ENCODE measurements at regions not wholly inside any gene's neighbourhood (a gene's known extent, or its start where the extent isn't known, plus 50 kb on each side); places are given as distances from the start of the nearest gene placed in this dataset.

- DNase-seq: no peak
- Mint-ChIP-seq H3K4me1 (no peaks in the 10 kb centered on the region), H3K27ac (no peak overlapping the region), H3K36me3 (no peaks in the 10 kb centered on the region), H3K27me3 (ENCODE audit: low read depth in 3 of 3) (no peaks in the 10 kb centered on the region), H3K9me3 (peaks cover 0 to 2% (median 0%) of the 10 kb centered on the region in 6 donors), H3K4me3 (no peak overlapping the region)
Measured at GRCh38 chr13:80783926-80784565, 443.1 kb upstream of the SPRY2 start.

GRCh38 chr13:80782441-80782840 is 441.5 kb upstream of the SPRY2 start:
- no peak overlapping the region for H3K27ac Mint-ChIP-seq
- no peak for DNase-seq
- no peaks in the 10 kb centered on the region for H3K27me3 Mint-ChIP-seq (ENCODE audit: low read depth in 3 of 3)
- peaks cover 0 to 2% (median 0%) of the 10 kb centered on the region in 6 donors for H3K9me3 Mint-ChIP-seq
- H3K4me1 Mint-ChIP-seq: no peaks in the 10 kb centered on the region
- H3K36me3 Mint-ChIP-seq: no peaks in the 10 kb centered on the region
- H3K4me3 Mint-ChIP-seq: no peak overlapping the region

GRCh38 chr13:80778297-80778696 is 437.4 kb upstream of the SPRY2 start:
- Mint-ChIP-seq H3K4me3 (no peak overlapping the region), H3K4me1 (no peaks in the 10 kb centered on the region), H3K27me3 (ENCODE audit: low read depth in 3 of 3) (no peaks in the 10 kb centered on the region), H3K36me3 (no peaks in the 10 kb centered on the region), H3K27ac (no peak overlapping the region), H3K9me3 (no peaks in the 10 kb centered on the region)
- DNase-seq: no peak

GRCh38 chr13:80757694-80758093 is 416.8 kb upstream of the SPRY2 start:
- Mint-ChIP-seq H3K9me3 (peaks cover 0 to 2% (median 0%) of the 10 kb centered on the region in 6 donors), H3K27ac (no peak overlapping the region), H3K4me1 (peaks cover 1 to 8% of the 10 kb centered on the region in 2 donors), H3K27me3 (ENCODE audit: low read depth in 3 of 3) (peaks cover 2 to 3% (median 2%) of the 10 kb centered on the region in 3 donors), H3K36me3 (peaks cover 0 to 3% (median 3%) of the 10 kb centered on the region in 3 donors), H3K4me3 (no peak overlapping the region)
- no peak for DNase-seq

GRCh38 chr13:80755910-80756309 is 415.0 kb upstream of the SPRY2 start:
- DNase-seq: no peak
- H3K9me3 Mint-ChIP-seq: peaks cover 0 to 2% (median 0%) of the 10 kb centered on the region in 6 donors
- H3K27ac Mint-ChIP-seq: no peak overlapping the region
- peaks cover 3 to 5% (median 3%) of the 10 kb centered on the region in 3 donors for H3K36me3 Mint-ChIP-seq
- peaks cover 2 to 4% (median 3%) of the 10 kb centered on the region in 3 donors for H3K27me3 Mint-ChIP-seq (ENCODE audit: low read depth in 3 of 3)
- no peak overlapping the region for H3K4me3 Mint-ChIP-seq
- peaks cover 13 to 21% of the 10 kb centered on the region in 2 donors for H3K4me1 Mint-ChIP-seq

- Mint-ChIP-seq H3K4me1 (peaks cover 13 to 21% of the 10 kb centered on the region in 2 donors), H3K36me3 (peaks cover 3 to 5% (median 3%) of the 10 kb centered on the region in 3 donors), H3K4me3 (no peak overlapping the region), H3K27ac (no peak overlapping the region), H3K27me3 (ENCODE audit: low read depth in 3 of 3) (peaks cover 2 to 6% (median 3%) of the 10 kb centered on the region in 3 donors), H3K9me3 (peaks cover 0 to 2% (median 0%) of the 10 kb centered on the region in 6 donors)
- no peak for DNase-seq
Measured at GRCh38 chr13:80754441-80754840, 413.5 kb upstream of the SPRY2 start.

- Mint-ChIP-seq H3K9me3 (peaks cover 0 to 2% (median 0%) of the 10 kb centered on the region in 6 donors), H3K4me3 (no peak overlapping the region), H3K27ac (no peak overlapping the region), H3K27me3 (ENCODE audit: low read depth in 3 of 3) (peaks cover 2 to 6% (median 3%) of the 10 kb centered on the region in 3 donors), H3K4me1 (peaks cover 13 to 21% of the 10 kb centered on the region in 2 donors), H3K36me3 (peaks cover 3 to 5% (median 3%) of the 10 kb centered on the region in 3 donors)
- no peak for DNase-seq
Measured at GRCh38 chr13:80753866-80754265, 412.9 kb upstream of the SPRY2 start.

- peaks cover 13 to 21% of the 10 kb centered on the region in 2 donors for H3K4me1 Mint-ChIP-seq
- peaks cover 3 to 5% (median 3%) of the 10 kb centered on the region in 3 donors for H3K36me3 Mint-ChIP-seq
- no peak overlapping the region for H3K27ac Mint-ChIP-seq
- no peak for DNase-seq
- H3K9me3 Mint-ChIP-seq: no peaks in the 10 kb centered on the region
- H3K4me3 Mint-ChIP-seq: peak overlapping the region in 4 of 5 donors; percentile 12 to 57 (median 39)
- H3K27me3 Mint-ChIP-seq (ENCODE audit: low read depth in 3 of 3): peaks cover 2 to 10% (median 4%) of the 10 kb centered on the region in 3 donors
Measured at GRCh38 chr13:80751854-80752253, 410.9 kb upstream of the SPRY2 start.

- no peaks in the 10 kb centered on the region for H3K4me1 Mint-ChIP-seq
- no peak overlapping the region for H3K27ac Mint-ChIP-seq
- no peaks in the 10 kb centered on the region for H3K36me3 Mint-ChIP-seq
Measured at GRCh38 chr13:80744147-80744914, 403.4 kb upstream of the SPRY2 start.

GRCh38 chr13:80742033-80742432 is 401.1 kb upstream of the SPRY2 start:
- no peak for DNase-seq
- Mint-ChIP-seq H3K4me3 (no peak overlapping the region), H3K27me3 (ENCODE audit: low read depth in 3 of 3) (peaks cover 0 to 5% (median 3%) of the 10 kb centered on the region in 3 donors), H3K27ac (no peak overlapping the region), H3K4me1 (no peaks in the 10 kb centered on the region), H3K9me3 (peaks cover 0 to 4% (median 0%) of the 10 kb centered on the region in 6 donors), H3K36me3 (peaks cover 0 to 5% (median 0%) of the 10 kb centered on the region in 3 donors)

More at GRCh38 chr13:80744147-80744914, 403.4 kb upstream of the SPRY2 start:
- no peaks in the 10 kb centered on the region for H3K9me3 Mint-ChIP-seq
- DNase-seq: no peak
- peaks cover 3 to 4% (median 4%) of the 10 kb centered on the region in 3 donors for H3K27me3 Mint-ChIP-seq (ENCODE audit: low read depth in 3 of 3)
- no peak overlapping the region for H3K4me3 Mint-ChIP-seq

GRCh38 chr13:80740071-80740470 is 399.1 kb upstream of the SPRY2 start:
- Mint-ChIP-seq H3K27me3 (ENCODE audit: low read depth in 3 of 3) (peaks cover 0 to 4% (median 1%) of the 10 kb centered on the region in 3 donors), H3K36me3 (peaks cover 0 to 9% (median 0%) of the 10 kb centered on the region in 3 donors), H3K4me3 (no peak overlapping the region), H3K9me3 (peaks cover 0 to 4% (median 0%) of the 10 kb centered on the region in 6 donors), H3K4me1 (no peaks in the 10 kb centered on the region), H3K27ac (no peak overlapping the region)
- DNase-seq: no peak

- DNase-seq: no peak
- Mint-ChIP-seq H3K4me1 (no peaks in the 10 kb centered on the region), H3K27ac (no peak overlapping the region), H3K9me3 (peaks cover 0 to 8% (median 0%) of the 10 kb centered on the region in 6 donors), H3K4me3 (no peak overlapping the region), H3K27me3 (ENCODE audit: low read depth in 3 of 3) (peaks cover 0 to 1% (median 0%) of the 10 kb centered on the region in 3 donors), H3K36me3 (peaks cover 0 to 9% (median 0%) of the 10 kb centered on the region in 3 donors)
Measured at GRCh38 chr13:80737513-80737912, 396.6 kb upstream of the SPRY2 start.

GRCh38 chr13:80727321-80727975 is 386.5 kb upstream of the SPRY2 start:
- peaks cover 0 to 4% (median 0%) of the 10 kb centered on the region in 6 donors for H3K9me3 Mint-ChIP-seq
- peaks cover 2% of the 10 kb centered on the region in 3 donors for H3K27me3 Mint-ChIP-seq (ENCODE audit: low read depth in 3 of 3)
- no peak overlapping the region for H3K27ac Mint-ChIP-seq
- no peak for DNase-seq
- peaks cover 0 to 5% (median 3%) of the 10 kb centered on the region in 3 donors for H3K36me3 Mint-ChIP-seq
- no peak overlapping the region for H3K4me3 Mint-ChIP-seq
- peaks cover 1 to 7% of the 10 kb centered on the region in 2 donors for H3K4me1 Mint-ChIP-seq

All from immature natural killer cell (primary cell).